GM12872 (cell line): ENCODE measurements at regions not wholly inside any gene's neighbourhood (a gene's known extent, or its start where the extent isn't known, plus 50 kb on each side); places are given as distances from the start of the nearest gene placed in this dataset.

ENCODE experiments used
- CTCF ChIP-seq: IDR thresholded peaks from 3 replicates; pipeline ENCODE4 v1.5.1; 2011; ENCODE audit warnings: low read depth, mild to moderate bottlenecking, low read length, moderate library complexity; ENCODE audit not compliant: insufficient read depth

- TF ChIP-seq CTCF = no peak
Measured at GRCh38 chr19:27792576-27793127, 1420.3 kb downstream of the UQCRFS1 start.

- TF ChIP-seq CTCF = no peak
Measured at GRCh38 chr19:27780367-27781075, 1432.4 kb downstream of the UQCRFS1 start.

GRCh38 chr19:27779954-27780353 is 1433.0 kb downstream of the UQCRFS1 start:
- TF ChIP-seq CTCF = no peak

GRCh38 chr19:27777726-27778125 is 1435.2 kb downstream of the UQCRFS1 start:
- TF ChIP-seq CTCF = peak; percentile 27; the same call in 1 of the 3 replicates

GRCh38 chr19:27777242-27777641 is 1435.7 kb downstream of the UQCRFS1 start:
- TF ChIP-seq CTCF = no peak

GRCh38 chr19:27776524-27776923 is 1436.4 kb downstream of the UQCRFS1 start:
- TF ChIP-seq CTCF = no peak

GRCh38 chr19:27776020-27776419 is 1436.9 kb downstream of the UQCRFS1 start:
- TF ChIP-seq CTCF = peak; percentile 55; the same call in 2 of the 3 replicates
